ENCODE measurements at regions not wholly inside any gene's neighbourhood (a gene's known extent, or its start where the extent isn't known, plus 50 kb on each side); places are given as distances from the start of the nearest gene placed in this dataset.

- no peak for TF ChIP-seq EZH2phosphoT487 (IDR thresholded peaks at IDR 0.05; ENCODE audit: borderline replicate concordance)
- TF ChIP-seq CTCF (conservative IDR thresholded peaks at IDR 0.05; ENCODE audit: low read length): no peak
- H3K27me3 ChIP-seq (ENCODE audit: insufficient read depth, low read length, poor library complexity, severe bottlenecking): no peaks in the 10 kb centered on the region
- no peak overlapping the region for H3K4me3 ChIP-seq (ENCODE audit: low read length, poor library complexity, severe bottlenecking)
- no peak overlapping the region for H3K4me2 ChIP-seq (ENCODE audit: low read depth, low read length, poor library complexity, severe bottlenecking)
- no peaks in the 10 kb centered on the region for H3K9me2 ChIP-seq (replicated peaks; ENCODE audit: low read depth, low read length)
- no peak overlapping the region for H2AFZ ChIP-seq (ENCODE audit: low read length)
- no peaks in the 10 kb centered on the region for H3K79me2 ChIP-seq (ENCODE audit: insufficient read depth, low read length)
- peaks cover 10% of the 10 kb centered on the region for H3K4me1 ChIP-seq (ENCODE audit: insufficient read depth, low read length, poor library complexity, severe bottlenecking)
- H3K9ac ChIP-seq (ENCODE audit: low read depth, low read length, poor library complexity, severe bottlenecking): no peak overlapping the region
- H3K9me3 ChIP-seq (ENCODE audit: insufficient read depth, low read depth, low read length): no peaks in the 10 kb centered on the region
- no peaks in the 10 kb centered on the region for H4K20me1 ChIP-seq (ENCODE audit: insufficient read depth, low read length, poor library complexity, severe bottlenecking)
- H3F3A ChIP-seq (ENCODE audit: low read depth): no peaks in the 10 kb centered on the region
- no peaks in the 10 kb centered on the region for H3K36me3 ChIP-seq (ENCODE audit: insufficient read depth, low read length)
Measured at GRCh38 chr1:84060781-84061180, 61.8 kb upstream of the TTLL7 start.

- H2AFZ ChIP-seq (ENCODE audit: low read length): no peak overlapping the region
- no peaks in the 10 kb centered on the region for H3K9me3 ChIP-seq (ENCODE audit: insufficient read depth, low read depth, low read length)
- no peaks in the 10 kb centered on the region for H3K4me1 ChIP-seq (ENCODE audit: insufficient read depth, low read length, poor library complexity, severe bottlenecking)
- no peak overlapping the region for H3K9ac ChIP-seq (ENCODE audit: low read depth, low read length, poor library complexity, severe bottlenecking)
- H3K36me3 ChIP-seq (ENCODE audit: insufficient read depth, low read length): no peaks in the 10 kb centered on the region
- no peak overlapping the region for H3K4me3 ChIP-seq (ENCODE audit: low read length, poor library complexity, severe bottlenecking)
- no peaks in the 10 kb centered on the region for H3K79me2 ChIP-seq (ENCODE audit: insufficient read depth, low read length)
- H4K20me1 ChIP-seq (ENCODE audit: insufficient read depth, low read length, poor library complexity, severe bottlenecking): no peaks in the 10 kb centered on the region
- H3K27me3 ChIP-seq (ENCODE audit: insufficient read depth, low read length, poor library complexity, severe bottlenecking): no peaks in the 10 kb centered on the region
- H3K4me2 ChIP-seq (ENCODE audit: low read depth, low read length, poor library complexity, severe bottlenecking): no peak overlapping the region
- H3F3A ChIP-seq (ENCODE audit: low read depth): no peaks in the 10 kb centered on the region
- no peak for TF ChIP-seq CTCF (conservative IDR thresholded peaks at IDR 0.05; ENCODE audit: low read length)
- no peak for TF ChIP-seq EZH2phosphoT487 (IDR thresholded peaks at IDR 0.05; ENCODE audit: borderline replicate concordance)
- H3K9me2 ChIP-seq (replicated peaks; ENCODE audit: low read depth, low read length): no peaks in the 10 kb centered on the region
Measured at GRCh38 chr1:84048820-84049219, 49.9 kb upstream of the TTLL7 start.

Data from Loucy (cell line).